ENCODE measurements at regions not wholly inside any gene's neighbourhood (a gene's known extent, or its start where the extent isn't known, plus 50 kb on each side); places are given as distances from the start of the nearest gene placed in this dataset.
"Not testable (repeated sequence)": the region's sequence is repeated elsewhere in the genome, so short reads cannot be mapped to it uniquely, and the experiment has no call there.

- no peak for DNase-seq
- Mint-ChIP-seq H3K36me3 (peaks cover 0 to 4% of the 10 kb centered on the region in 2 donors), H3K27ac (no peak overlapping the region), H3K27me3 (ENCODE audit: low read depth in 3 of 3) (no peaks in the 10 kb centered on the region), H3K9me3 (peaks cover 0 to 14% (median 3%) of the 10 kb centered on the region in 7 donors), H3K4me1 (peaks cover 25% of the 10 kb centered on the region), H3K4me3 (no peak overlapping the region)
- no peak overlapping the region for H3K4me3 ChIP-seq (replicated peaks in 1 of 3; ENCODE audit: low read depth in 2 of 3, low read length in 3 of 3)
- H3K9ac ChIP-seq (ENCODE audit: insufficient read depth, low read length, poor library complexity, severe bottlenecking): no peak overlapping the region
- no peak overlapping the region for H3K4me2 ChIP-seq (replicated peaks; ENCODE audit: extremely low read depth, low read length, poor library complexity, severe bottlenecking)
- no peak overlapping the region for H3K27ac ChIP-seq (ENCODE audit: low read depth in 1 of 2, low read length in 2 of 2)
- TF ChIP-seq CTCF (IDR thresholded peaks at IDR 0.05): no peak
- intact Hi-C loops (cut with micrococcal nuclease): no loop called here
- H2AFZ ChIP-seq (ENCODE audit: insufficient read depth, low read depth, low read length, poor library complexity, severe bottlenecking): no peak overlapping the region
- H4K20me1 ChIP-seq (ENCODE audit: insufficient read depth, low read length): no peaks in the 10 kb centered on the region
- H3K9me3 ChIP-seq (replicated peaks in 1 of 2; ENCODE audit: control insufficient read depth in 1 of 2, insufficient read depth in 1 of 2, low read length in 2 of 2): no peaks in the 10 kb centered on the region
- no peaks in the 10 kb centered on the region for H3K36me3 ChIP-seq (replicated peaks in 1 of 2; ENCODE audit: control insufficient read depth in 1 of 2, insufficient read depth in 2 of 2, low read length in 2 of 2)
- H3K79me2 ChIP-seq (ENCODE audit: insufficient read depth, low read length): peaks cover 3% of the 10 kb centered on the region
- peaks cover 17 to 23% of the 10 kb centered on the region in 2 donors for H3K4me1 ChIP-seq (ENCODE audit: control insufficient read depth in 1 of 2, insufficient read depth in 2 of 2, low read length in 2 of 2)
- no peaks in the 10 kb centered on the region for H3K27me3 ChIP-seq (ENCODE audit: control insufficient read depth in 2 of 2, insufficient read depth in 2 of 2, low read length in 2 of 2)
Measured at GRCh38 chr1:244329591-244330317, 122.0 kb downstream of the ADSS2 start.

GRCh38 chr1:244330318-244330625 lies 121.4 kb downstream of the ADSS2 start:
- Histone ChIP-seq H3K36me3 (replicated peaks in 1 of 2; ENCODE audit: control insufficient read depth in 1 of 2, insufficient read depth in 2 of 2, low read length in 2 of 2) (no peaks in the 10 kb centered on the region), H3K9ac (ENCODE audit: insufficient read depth, low read length, poor library complexity, severe bottlenecking) (no peak overlapping the region), H3K4me2 (replicated peaks; ENCODE audit: extremely low read depth, low read length, poor library complexity, severe bottlenecking) (no peak overlapping the region), H2AFZ (ENCODE audit: insufficient read depth, low read depth, low read length, poor library complexity, severe bottlenecking) (no peak overlapping the region), H3K9me3 (replicated peaks in 1 of 2; ENCODE audit: control insufficient read depth in 1 of 2, insufficient read depth in 1 of 2, low read length in 2 of 2) (no peaks in the 10 kb centered on the region), H3K79me2 (ENCODE audit: insufficient read depth, low read length) (no peaks in the 10 kb centered on the region), H3K4me1 (ENCODE audit: control insufficient read depth in 1 of 2, insufficient read depth in 2 of 2, low read length in 2 of 2) (peaks cover 12 to 18% of the 10 kb centered on the region in 2 donors), H3K4me3 (replicated peaks in 1 of 3; ENCODE audit: low read depth in 2 of 3, low read length in 3 of 3) (no peak overlapping the region), H3K27me3 (ENCODE audit: control insufficient read depth in 2 of 2, insufficient read depth in 2 of 2, low read length in 2 of 2) (no peaks in the 10 kb centered on the region), H4K20me1 (ENCODE audit: insufficient read depth, low read length) (no peaks in the 10 kb centered on the region), H3K27ac (ENCODE audit: low read depth in 1 of 2, low read length in 2 of 2) (no peak overlapping the region)
- no CpG with 5 or more reads among the region's 2 CpGs for WGBS (ENCODE audit: insufficient coverage)
- H3K9me3 Mint-ChIP-seq: peaks cover 0 to 14% (median 3%) of the 10 kb centered on the region in 7 donors
- intact Hi-C loops (cut with micrococcal nuclease): no loop called here
- TF ChIP-seq CTCF (IDR thresholded peaks at IDR 0.05): no peak
- H3K27me3 Mint-ChIP-seq (ENCODE audit: low read depth in 3 of 3): no peaks in the 10 kb centered on the region
- peaks cover 0 to 4% of the 10 kb centered on the region in 2 donors for H3K36me3 Mint-ChIP-seq
- H3K27ac Mint-ChIP-seq: no peak overlapping the region
- H3K4me1 Mint-ChIP-seq: peaks cover 20% of the 10 kb centered on the region
- no peak for DNase-seq
- H3K4me3 Mint-ChIP-seq: no peak overlapping the region

GRCh38 chr1:244332761-244333160 lies 118.9 kb downstream of the ADSS2 start:
- H3K27ac Mint-ChIP-seq; intact Hi-C loops (cut with micrococcal nuclease): not testable (repeated sequence)

More at GRCh38 chr1:244332761-244333160, 118.9 kb downstream of the ADSS2 start:
- H3K27ac ChIP-seq (ENCODE audit: low read depth in 1 of 2, low read length in 2 of 2); H3K27me3 ChIP-seq (ENCODE audit: control insufficient read depth in 2 of 2, insufficient read depth in 2 of 2, low read length in 2 of 2); DNase-seq; H3K79me2 ChIP-seq (ENCODE audit: insufficient read depth, low read length); H3K36me3 ChIP-seq (replicated peaks in 1 of 2; ENCODE audit: control insufficient read depth in 1 of 2, insufficient read depth in 2 of 2, low read length in 2 of 2); H2AFZ ChIP-seq (ENCODE audit: insufficient read depth, low read depth, low read length, poor library complexity, severe bottlenecking); H3K4me1 ChIP-seq (ENCODE audit: control insufficient read depth in 1 of 2, insufficient read depth in 2 of 2, low read length in 2 of 2); H3K4me2 ChIP-seq (replicated peaks; ENCODE audit: extremely low read depth, low read length, poor library complexity, severe bottlenecking); H3K9me3 ChIP-seq (replicated peaks in 1 of 2; ENCODE audit: control insufficient read depth in 1 of 2, insufficient read depth in 1 of 2, low read length in 2 of 2); H3K4me3 Mint-ChIP-seq; H4K20me1 ChIP-seq (ENCODE audit: insufficient read depth, low read length); H3K4me3 ChIP-seq (replicated peaks in 1 of 3; ENCODE audit: low read depth in 2 of 3, low read length in 3 of 3); H3K36me3 Mint-ChIP-seq; H3K27me3 Mint-ChIP-seq (ENCODE audit: low read depth in 3 of 3); H3K9ac ChIP-seq (ENCODE audit: insufficient read depth, low read length, poor library complexity, severe bottlenecking): not testable (repeated sequence)
- 50% methylated on average over 1 of the region's 2 CpGs for WGBS (ENCODE audit: insufficient coverage)
- peaks cover 12% of the 10 kb centered on the region for H3K4me1 Mint-ChIP-seq
- H3K9me3 Mint-ChIP-seq: peaks cover 0 to 14% (median 3%) of the 10 kb centered on the region in 7 donors

Measured in CD14-positive monocyte (primary cell).